Type B pancreatic cell (in vitro differentiated cells): ENCODE measurements at regions not wholly inside any gene's neighbourhood (a gene's known extent, or its start where the extent isn't known, plus 50 kb on each side); places are given as distances from the start of the nearest gene placed in this dataset.
A peak's percentile ranks its signal among the peaks of the same experiment; 100 is the strongest.

Experiments
- DNase-seq: peaks from one replicate; pipeline ENCODE4 v3.0.0; 2021; ENCODE audit warnings: mixed read lengths; ENCODE audit not compliant: unreplicated experiment; ENCODE audit errors: extremely low spot score
- H3K27ac Mint-ChIP-seq: 2 replicates; pipeline ENCODE4 v1.8.0; 2021; ENCODE audit warnings: mild to moderate bottlenecking, mixed read lengths
- H3K27me3 Mint-ChIP-seq: 2 replicates; pipeline ENCODE4 v1.8.0; 2021; ENCODE audit warnings: mixed read lengths
- H3K36me3 Mint-ChIP-seq: 2 replicates; pipeline ENCODE4 v1.8.0; 2021; ENCODE audit warnings: mixed read lengths
- H3K4me1 Mint-ChIP-seq: one replicate; pipeline ENCODE4 v1.8.0; 2021; ENCODE audit warnings: mixed read lengths; ENCODE audit not compliant: unreplicated experiment
- H3K4me3 Mint-ChIP-seq: 2 replicates; pipeline ENCODE4 v1.8.0; 2021; ENCODE audit warnings: mild to moderate bottlenecking, mixed read lengths
- H3K9me3 Mint-ChIP-seq: 2 replicates; pipeline ENCODE4 v1.8.0; 2021; ENCODE audit warnings: mixed read lengths
- CTCF ChIP-seq: fragments of 200-600 bp; sonication (generic); conservative IDR thresholded peaks from 2 replicates; pipeline ENCODE4 v1.5.0; 2021; ENCODE audit warnings: antibody characterized with exemption, mild to moderate bottlenecking

- no peak for DNase-seq
- Mint-ChIP-seq H3K27ac (no peak overlapping the region), H3K4me1 (peaks cover 4% of the 10 kb centered on the region), H3K27me3 (peaks cover 55% of the 10 kb centered on the region), H3K36me3 (no peaks in the 10 kb centered on the region), H3K4me3 (peak overlapping the region; percentile 76), H3K9me3 (peaks cover 3% of the 10 kb centered on the region)
- TF ChIP-seq CTCF: no peak
These were observed 277.6 kb downstream of the GATA3 start for GRCh38 chr10:8331896-8332729.

- peaks cover 3% of the 10 kb centered on the region for H3K9me3 Mint-ChIP-seq
- DNase-seq: no peak
- no peaks in the 10 kb centered on the region for H3K36me3 Mint-ChIP-seq
- peaks cover 4% of the 10 kb centered on the region for H3K4me1 Mint-ChIP-seq
- no peak for TF ChIP-seq CTCF
- H3K27me3 Mint-ChIP-seq: peaks cover 55% of the 10 kb centered on the region
- no peak overlapping the region for H3K27ac Mint-ChIP-seq
- peak overlapping the region; percentile 76 for H3K4me3 Mint-ChIP-seq
These were observed 278.2 kb downstream of the GATA3 start for GRCh38 chr10:8332730-8333111.

- Mint-ChIP-seq H3K9me3 (no peaks in the 10 kb centered on the region), H3K27me3 (peaks cover 49% of the 10 kb centered on the region), H3K36me3 (no peaks in the 10 kb centered on the region), H3K4me1 (peaks cover 4% of the 10 kb centered on the region), H3K27ac (no peak overlapping the region), H3K4me3 (no peak overlapping the region)
- DNase-seq: no peak
- no peak for TF ChIP-seq CTCF
These were observed 280.1 kb downstream of the GATA3 start for GRCh38 chr10:8334631-8335030.

GRCh38 chr10:8336629-8337331, 282.3 kb downstream of the GATA3 start:
- H3K27me3 Mint-ChIP-seq: peaks cover 43% of the 10 kb centered on the region
- no peak for TF ChIP-seq CTCF

GRCh38 chr10:8337332-8337651, 282.8 kb downstream of the GATA3 start:
- peaks cover 13% of the 10 kb centered on the region for H3K9me3 Mint-ChIP-seq
- no peaks in the 10 kb centered on the region for H3K4me1 Mint-ChIP-seq
- DNase-seq: no peak
- no peaks in the 10 kb centered on the region for H3K36me3 Mint-ChIP-seq
- no peak overlapping the region for H3K4me3 Mint-ChIP-seq
- H3K27ac Mint-ChIP-seq: no peak overlapping the region
- TF ChIP-seq CTCF: no peak
- H3K27me3 Mint-ChIP-seq: peaks cover 38% of the 10 kb centered on the region

More at GRCh38 chr10:8336629-8337331, 282.3 kb downstream of the GATA3 start:
- no peak for DNase-seq
- Mint-ChIP-seq H3K4me3 (no peak overlapping the region), H3K9me3 (peaks cover 12% of the 10 kb centered on the region), H3K27ac (no peak overlapping the region), H3K36me3 (no peaks in the 10 kb centered on the region), H3K4me1 (peaks cover 4% of the 10 kb centered on the region)
